ENCODE measurements at regions not wholly inside any gene's neighbourhood (a gene's known extent, or its start where the extent isn't known, plus 50 kb on each side); places are given as distances from the start of the nearest gene placed in this dataset.

GRCh38 chr11:94671553-94672366 lies 96.4 kb upstream of the AMOTL1 start:
- peak; percentile 32 for DNase-seq (ENCODE audit: low read depth)

GRCh38 chr11:94672636-94673035 lies 95.5 kb upstream of the AMOTL1 start:
- no peak for DNase-seq (ENCODE audit: low read depth)

GRCh38 chr11:94673386-94673785 lies 94.8 kb upstream of the AMOTL1 start:
- no peak for DNase-seq (ENCODE audit: low read depth)

GRCh38 chr11:94673951-94674491 lies 94.1 kb upstream of the AMOTL1 start:
- DNase-seq (ENCODE audit: low read depth) = peak; percentile 5

- no peak for DNase-seq (ENCODE audit: low read depth)
Observed at GRCh38 chr11:94675239-94675638, 92.9 kb upstream of the AMOTL1 start.

GRCh38 chr11:94675813-94676212 lies 92.3 kb upstream of the AMOTL1 start:
- no peak for DNase-seq (ENCODE audit: low read depth)

GRCh38 chr11:94676814-94677213 lies 91.3 kb upstream of the AMOTL1 start:
- no peak for DNase-seq (ENCODE audit: low read depth)

- DNase-seq (ENCODE audit: low read depth) = peak; percentile 15
Observed at GRCh38 chr11:94678236-94678635, 89.9 kb upstream of the AMOTL1 start.

GRCh38 chr11:94678901-94679300 lies 89.3 kb upstream of the AMOTL1 start:
- DNase-seq (ENCODE audit: low read depth) = no peak

- DNase-seq (ENCODE audit: low read depth) = no peak
Observed at GRCh38 chr11:94680426-94680825, 87.7 kb upstream of the AMOTL1 start.

- no peak for DNase-seq (ENCODE audit: low read depth)
Observed at GRCh38 chr11:94681140-94681539, 87.0 kb upstream of the AMOTL1 start.

GRCh38 chr11:94681852-94682251 lies 86.3 kb upstream of the AMOTL1 start:
- DNase-seq (ENCODE audit: low read depth) = no peak

- DNase-seq (ENCODE audit: low read depth) = no peak
Observed at GRCh38 chr11:94694309-94695060, 73.7 kb upstream of the AMOTL1 start.

- DNase-seq (ENCODE audit: low read depth) = no peak
Observed at GRCh38 chr11:94697156-94697555, 71.0 kb upstream of the AMOTL1 start.

GRCh38 chr11:94700622-94701021 lies 67.5 kb upstream of the AMOTL1 start:
- peak; percentile 82 for DNase-seq (ENCODE audit: low read depth)

- DNase-seq (ENCODE audit: low read depth) = no peak
Observed at GRCh38 chr11:94702481-94702880, 65.7 kb upstream of the AMOTL1 start.

GRCh38 chr11:94705419-94705818 lies 62.7 kb upstream of the AMOTL1 start:
- DNase-seq (ENCODE audit: low read depth) = no peak

- DNase-seq (ENCODE audit: low read depth) = peak; percentile 41
Observed at GRCh38 chr11:94705891-94706615, 62.1 kb upstream of the AMOTL1 start.

- DNase-seq (ENCODE audit: low read depth) = no peak
Observed at GRCh38 chr11:94708176-94708575, 60.0 kb upstream of the AMOTL1 start.

- DNase-seq (ENCODE audit: low read depth) = no peak
Observed at GRCh38 chr11:94708642-94709041, 59.5 kb upstream of the AMOTL1 start.

GRCh38 chr11:94715225-94715624 lies 52.9 kb upstream of the AMOTL1 start:
- no peak for DNase-seq (ENCODE audit: low read depth)

- DNase-seq (ENCODE audit: low read depth) = no peak
Observed at GRCh38 chr11:94717667-94718066, 50.5 kb upstream of the AMOTL1 start.
